ENCODE measurements at regions not wholly inside any gene's neighbourhood (a gene's known extent, or its start where the extent isn't known, plus 50 kb on each side); places are given as distances from the start of the nearest gene placed in this dataset.
"Not testable (repeated sequence)": the region's sequence is repeated elsewhere in the genome, so short reads cannot be mapped to it uniquely, and the experiment has no call there.

DNA sequence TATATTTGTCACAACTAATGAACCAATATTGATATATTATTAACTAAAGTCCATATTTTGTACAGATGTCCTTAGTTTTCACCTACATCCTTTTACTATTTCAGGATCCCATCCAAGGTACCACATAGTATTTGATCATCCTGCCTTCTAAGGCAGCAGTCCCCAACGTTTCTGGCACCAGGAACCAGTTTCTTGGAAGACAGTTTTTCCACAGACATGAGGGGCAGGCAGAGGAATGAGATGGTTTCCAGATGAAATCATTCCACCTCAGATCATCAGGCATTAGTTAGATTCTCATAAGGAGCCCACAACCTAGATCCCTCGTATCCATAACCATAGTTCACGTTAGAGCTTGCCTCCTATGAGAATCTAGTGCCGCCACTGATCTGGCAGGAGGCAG is 82.8 kb upstream of the BCL2L14 start:
- DNase-seq (ENCODE audit: low read depth) = no peak
- TF ChIP-seq, protein P1, sequence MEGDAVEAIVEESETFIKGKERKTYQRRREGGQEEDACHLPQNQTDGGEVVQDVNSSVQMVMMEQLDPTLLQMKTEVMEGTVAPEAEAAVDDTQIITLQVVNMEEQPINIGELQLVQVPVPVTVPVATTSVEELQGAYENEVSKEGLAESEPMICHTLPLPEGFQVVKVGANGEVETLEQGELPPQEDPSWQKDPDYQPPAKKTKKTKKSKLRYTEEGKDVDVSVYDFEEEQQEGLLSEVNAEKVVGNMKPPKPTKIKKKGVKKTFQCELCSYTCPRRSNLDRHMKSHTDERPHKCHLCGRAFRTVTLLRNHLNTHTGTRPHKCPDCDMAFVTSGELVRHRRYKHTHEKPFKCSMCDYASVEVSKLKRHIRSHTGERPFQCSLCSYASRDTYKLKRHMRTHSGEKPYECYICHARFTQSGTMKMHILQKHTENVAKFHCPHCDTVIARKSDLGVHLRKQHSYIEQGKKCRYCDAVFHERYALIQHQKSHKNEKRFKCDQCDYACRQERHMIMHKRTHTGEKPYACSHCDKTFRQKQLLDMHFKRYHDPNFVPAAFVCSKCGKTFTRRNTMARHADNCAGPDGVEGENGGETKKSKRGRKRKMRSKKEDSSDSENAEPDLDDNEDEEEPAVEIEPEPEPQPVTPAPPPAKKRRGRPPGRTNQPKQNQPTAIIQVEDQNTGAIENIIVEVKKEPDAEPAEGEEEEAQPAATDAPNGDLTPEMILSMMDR (conservative IDR thresholded peaks at IDR 0.05; ENCODE audit: low read depth, low read length) = no peak
- H3K4me3 ChIP-seq (ENCODE audit: low read depth, low read length) = no peak overlapping the region

DNA sequence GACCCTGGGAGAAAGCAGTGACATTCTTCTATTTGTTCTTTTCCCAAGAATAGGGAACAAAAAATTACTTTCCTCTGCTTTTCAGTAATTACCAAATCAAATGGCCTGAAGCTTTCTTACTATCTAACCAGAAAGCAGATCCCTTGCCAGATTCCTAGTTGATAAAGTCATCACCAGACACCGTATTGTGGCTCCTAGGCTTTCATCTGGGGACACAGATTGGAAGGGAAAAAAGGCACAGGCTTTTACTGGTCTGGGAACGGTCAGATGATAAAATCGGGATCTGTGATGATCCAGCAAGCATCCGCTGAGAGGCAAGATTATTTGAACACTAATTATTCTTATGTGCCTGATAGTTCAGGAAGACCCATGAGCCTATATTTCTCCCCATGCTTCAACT is 79.1 kb upstream of the BCL2L14 start:
- H3K4me3 ChIP-seq (ENCODE audit: low read depth, low read length) = no peak overlapping the region
- TF ChIP-seq, protein P1 (conservative IDR thresholded peaks at IDR 0.05; ENCODE audit: low read depth, low read length) = no peak
- no peak for DNase-seq (ENCODE audit: low read depth)

DNA sequence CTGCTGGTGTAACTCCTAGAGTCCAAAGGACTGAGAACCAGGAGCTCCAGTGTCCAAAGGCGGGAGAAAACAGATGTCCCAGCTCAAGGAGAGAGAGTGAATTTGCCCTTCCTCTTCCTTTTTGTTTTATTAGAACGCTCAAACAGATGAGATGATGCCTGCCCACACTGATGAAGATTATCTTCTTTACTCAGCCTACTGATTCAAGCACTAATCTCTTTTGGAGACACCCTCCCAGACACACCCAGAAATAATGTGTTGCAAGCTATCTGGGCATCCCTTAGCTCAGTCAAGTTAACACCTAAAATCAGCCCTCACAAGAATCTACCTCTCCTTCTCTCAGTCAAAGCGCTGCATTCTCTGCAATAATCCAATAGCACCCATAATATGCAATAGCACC is 78.2 kb upstream of the BCL2L14 start:
- TF ChIP-seq, protein P1 (conservative IDR thresholded peaks at IDR 0.05; ENCODE audit: low read depth, low read length) = no peak
- no peak for DNase-seq (ENCODE audit: low read depth)

DNA sequence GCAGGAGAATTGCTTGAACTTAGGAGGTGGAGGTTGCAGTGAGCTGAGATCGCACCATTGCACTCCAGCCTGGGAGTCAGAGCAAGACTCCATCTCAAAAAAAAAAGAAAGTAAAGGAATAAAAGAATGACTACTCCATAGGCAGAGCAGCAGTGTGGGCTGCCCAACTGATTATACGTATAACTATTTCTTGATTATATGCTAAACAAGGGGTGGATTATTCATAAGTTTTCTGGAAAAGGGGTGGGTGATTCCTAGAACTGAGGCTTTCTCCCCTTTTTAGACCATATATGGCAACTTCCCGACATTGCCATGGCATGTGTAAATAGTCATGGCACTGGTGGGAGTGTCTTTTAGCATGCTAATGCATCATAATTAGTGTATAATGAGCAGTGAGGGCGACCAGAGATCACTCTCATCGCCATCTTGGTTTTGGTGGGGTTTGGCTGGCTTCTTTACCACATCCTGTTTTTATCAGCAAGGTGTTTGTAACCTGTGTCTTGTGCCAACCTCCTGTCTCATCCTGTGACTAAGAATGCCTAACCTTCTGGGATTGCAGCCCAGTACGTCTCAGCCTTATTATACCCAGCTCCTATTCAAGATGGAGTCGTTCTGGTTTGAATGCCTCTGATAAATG is 72.3 kb upstream of the BCL2L14 start:
- not testable (repeated sequence) for H3K4me3 ChIP-seq (ENCODE audit: low read depth, low read length); DNase-seq (ENCODE audit: low read depth)

More for the DNA sequence above, 78.2 kb upstream of the BCL2L14 start:
- no peak overlapping the region for H3K4me3 ChIP-seq (ENCODE audit: low read depth, low read length)

DNA sequence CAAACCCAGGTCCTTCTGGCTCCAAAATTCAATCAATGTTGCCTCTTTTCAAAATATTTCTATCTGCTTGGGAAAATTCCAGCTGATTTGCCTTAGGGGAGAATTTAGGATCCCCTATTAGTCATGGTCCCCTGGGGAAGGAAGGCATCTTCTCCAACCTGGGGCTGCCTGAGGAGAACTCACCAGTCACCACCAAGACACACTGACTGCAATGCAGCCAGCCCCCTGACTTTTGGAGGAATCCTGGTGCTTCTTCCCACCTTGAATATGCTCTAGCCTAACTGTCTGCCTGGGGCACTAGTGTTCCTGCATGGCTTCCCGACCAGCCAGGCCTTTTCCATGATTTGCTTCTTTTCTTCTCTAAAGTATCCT is 71.8 kb upstream of the BCL2L14 start:
- TF ChIP-seq, protein P1 (conservative IDR thresholded peaks at IDR 0.05; ENCODE audit: low read depth, low read length) = no peak
- DNase-seq (ENCODE audit: low read depth) = no peak
- no peak overlapping the region for H3K4me3 ChIP-seq (ENCODE audit: low read depth, low read length)

DNA sequence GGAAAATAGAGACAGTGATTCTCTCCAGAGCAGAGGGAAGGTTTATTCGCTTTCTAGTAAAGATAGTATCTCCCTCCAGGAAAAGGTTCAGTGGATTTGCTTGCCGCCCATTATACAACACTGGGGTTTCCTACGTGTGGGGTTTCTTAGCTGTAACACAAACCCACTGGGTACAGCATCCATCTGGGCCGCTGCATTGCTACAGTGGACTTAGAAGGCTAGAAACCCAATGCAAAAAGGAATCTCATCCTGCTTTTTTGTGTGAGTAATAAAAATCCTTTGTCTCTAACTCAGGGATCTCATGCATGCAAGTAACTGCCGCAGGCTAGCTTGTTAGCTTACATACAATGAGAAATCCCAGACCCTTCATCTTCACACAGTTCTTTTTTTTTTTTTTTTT is 67.1 kb upstream of the BCL2L14 start:
- no peak overlapping the region for H3K4me3 ChIP-seq (ENCODE audit: low read depth, low read length)
- DNase-seq (ENCODE audit: low read depth) = no peak
- TF ChIP-seq, protein P1 (conservative IDR thresholded peaks at IDR 0.05; ENCODE audit: low read depth, low read length) = no peak

DNA sequence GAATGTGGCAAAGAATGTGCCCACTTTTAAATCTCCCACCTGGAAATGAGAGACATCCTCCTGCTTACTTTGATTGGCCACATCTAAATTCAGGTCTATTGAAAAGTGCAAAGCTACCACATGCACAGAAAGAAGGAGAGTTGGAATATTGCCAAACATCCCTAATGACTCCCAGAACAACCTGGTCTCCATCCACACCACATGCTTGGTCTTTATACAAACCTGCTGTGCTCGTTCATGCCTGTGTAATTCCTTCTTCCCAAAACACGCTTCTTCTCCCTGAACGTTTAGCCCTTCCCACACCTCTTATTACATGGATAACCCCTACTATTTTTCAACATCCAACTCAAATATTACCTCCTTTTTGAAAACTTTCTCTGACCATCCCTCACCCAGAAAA is 66.2 kb upstream of the BCL2L14 start:
- no peak overlapping the region for H3K4me3 ChIP-seq (ENCODE audit: low read depth, low read length)
- no peak for DNase-seq (ENCODE audit: low read depth)
- TF ChIP-seq, protein P1 (conservative IDR thresholded peaks at IDR 0.05; ENCODE audit: low read depth, low read length) = no peak
